Activated CD4-positive, alpha-beta T cell treated with anti-CD3 and anti-CD28 coated beads, Interleukin-2, amount 10 ng/mL, durations not matched to agents 7 days and 5 days (primary cell): ENCODE measurements at regions not wholly inside any gene's neighbourhood (a gene's known extent, or its start where the extent isn't known, plus 50 kb on each side); places are given as distances from the start of the nearest gene placed in this dataset.
A peak's percentile ranks its signal among the peaks of the same experiment; 100 is the strongest.

Source experiments
- CTCF ChIA-PET: fragments of 350-600 bp; sonication (Branson Sonifier 250); formaldehyde crosslinking; loops from one replicate; lab custom pipeline; 2021; ENCODE audit warnings: antibody characterized with exemption; lab: Charles Lee
- POLR2A ChIA-PET: fragments of 350-600 bp; sonication (Branson Sonifier 250); formaldehyde crosslinking; loops from one replicate; lab custom pipeline; 2021; ENCODE audit warnings: antibody characterized with exemption; lab: Charles Lee
- DNase-seq: peaks from one replicate; pipeline ENCODE4 v3.0.0-alpha.2; 2020
- H3K27ac Mint-ChIP-seq: one replicate; pipeline ENCODE4 v1.8.0; 2021; ENCODE audit warnings: mild to moderate bottlenecking, moderate library complexity, mixed read lengths
- H3K27me3 Mint-ChIP-seq: one replicate; pipeline ENCODE4 v1.8.0; 2021; ENCODE audit warnings: mixed read lengths
- H3K36me3 Mint-ChIP-seq: one replicate; pipeline ENCODE4 v1.8.0; 2021; ENCODE audit warnings: low read depth, mixed read lengths
- H3K4me1 Mint-ChIP-seq: one replicate; pipeline ENCODE4 v1.8.0; 2021; ENCODE audit warnings: mixed read lengths
- H3K4me3 Mint-ChIP-seq: one replicate; pipeline ENCODE4 v1.8.0; 2021; ENCODE audit warnings: mild to moderate bottlenecking, moderate library complexity, mixed read lengths
- H3K9me3 Mint-ChIP-seq: one replicate; pipeline ENCODE4 v1.8.0; 2021; ENCODE audit warnings: mixed read lengths

- peak; percentile 77 for DNase-seq
- ChIA-PET CTCF (interaction anchor here (0.6 to 2.9 kb wide), 20 partner anchors 11 to 314 kb away, joined by 3 to 11 read pairs (median 4); no protein-coding TSS in a partner anchor), POLR2A (interaction anchor here (0.7 to 1.0 kb wide), 2 partner anchors 28 to 30 kb away, joined by 3 read pairs; no protein-coding TSS in a partner anchor)
- H3K4me1 Mint-ChIP-seq: peaks cover 27% of the 10 kb centered on the region
- peak overlapping the region; percentile 81 for H3K27ac Mint-ChIP-seq
- H3K27me3 Mint-ChIP-seq: no peaks in the 10 kb centered on the region
- H3K4me3 Mint-ChIP-seq: no peak overlapping the region
- H3K9me3 Mint-ChIP-seq: no peaks in the 10 kb centered on the region
- H3K36me3 Mint-ChIP-seq: no peaks in the 10 kb centered on the region
Observed at GRCh38 chr12:3962631-3963483, 89.7 kb upstream of the PARP11 start.

GRCh38 chr12:3961591-3961990 lies 88.4 kb upstream of the PARP11 start:
- no peaks in the 10 kb centered on the region for H3K36me3 Mint-ChIP-seq
- ChIA-PET CTCF (interaction anchor here (0.6 to 2.9 kb wide), 8 partner anchors 14 to 315 kb away, joined by 3 to 8 read pairs (median 4); no protein-coding TSS in a partner anchor), POLR2A (no interaction called here)
- H3K4me1 Mint-ChIP-seq: peaks cover 27% of the 10 kb centered on the region
- H3K27ac Mint-ChIP-seq: peak overlapping the region; percentile 81
- no peak for DNase-seq
- no peaks in the 10 kb centered on the region for H3K27me3 Mint-ChIP-seq
- no peaks in the 10 kb centered on the region for H3K9me3 Mint-ChIP-seq
- H3K4me3 Mint-ChIP-seq: no peak overlapping the region

DNA sequence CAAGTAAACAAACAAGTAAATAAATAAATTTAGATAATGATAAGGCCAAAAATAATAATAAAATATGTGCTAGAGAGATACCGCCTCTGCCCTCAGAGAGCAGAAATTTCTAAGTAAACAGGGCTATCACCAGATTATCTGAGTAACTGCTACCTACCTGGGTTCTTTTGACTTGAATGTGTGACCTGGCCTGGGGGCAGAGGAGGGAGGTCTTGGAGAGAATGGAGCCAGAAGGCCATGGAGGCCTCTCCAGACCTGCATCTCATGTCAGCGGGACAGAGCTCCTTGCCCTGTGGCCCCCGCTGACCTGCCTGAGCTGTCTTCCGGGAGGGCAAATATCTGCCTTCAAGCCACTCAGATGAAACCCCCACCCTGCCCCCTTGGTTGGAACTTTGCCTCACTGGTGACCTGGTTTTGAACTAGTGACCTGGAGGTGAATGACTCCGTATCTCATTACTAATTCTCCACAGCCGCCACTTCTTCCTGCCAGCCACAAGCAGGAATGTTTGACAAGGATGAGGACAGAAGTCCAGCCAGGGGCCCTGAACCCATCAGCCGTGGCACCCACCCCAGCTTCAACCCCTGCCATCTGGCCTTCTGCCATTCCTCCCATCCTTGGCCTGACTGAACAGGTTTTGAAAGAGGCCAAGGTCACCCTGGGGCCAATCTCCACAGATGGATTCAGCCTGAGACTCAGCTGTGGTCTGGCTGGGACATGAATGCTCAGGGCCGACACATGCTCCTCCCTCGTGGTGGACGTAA lies 86.8 kb upstream of the PARP11 start:
- ChIA-PET CTCF (interaction anchor here (0.7 to 1.0 kb wide), 2 partner anchors 317 to 658 kb away, joined by 3 to 4 read pairs; no protein-coding TSS in a partner anchor), POLR2A (no interaction called here)
- Mint-ChIP-seq H3K27me3 (no peaks in the 10 kb centered on the region), H3K4me3 (no peak overlapping the region), H3K4me1 (peaks cover 27% of the 10 kb centered on the region), H3K9me3 (no peaks in the 10 kb centered on the region), H3K36me3 (peaks cover 2% of the 10 kb centered on the region), H3K27ac (no peak overlapping the region)
- no peak for DNase-seq

- Mint-ChIP-seq H3K4me3 (no peak overlapping the region), H3K27ac (no peak overlapping the region), H3K9me3 (no peaks in the 10 kb centered on the region), H3K36me3 (peaks cover 2% of the 10 kb centered on the region), H3K27me3 (no peaks in the 10 kb centered on the region), H3K4me1 (peaks cover 27% of the 10 kb centered on the region)
- no peak for DNase-seq
- ChIA-PET POLR2A (no interaction called here), CTCF (no interaction called here)
Observed at GRCh38 chr12:3958534-3958933, 85.3 kb upstream of the PARP11 start.

DNA sequence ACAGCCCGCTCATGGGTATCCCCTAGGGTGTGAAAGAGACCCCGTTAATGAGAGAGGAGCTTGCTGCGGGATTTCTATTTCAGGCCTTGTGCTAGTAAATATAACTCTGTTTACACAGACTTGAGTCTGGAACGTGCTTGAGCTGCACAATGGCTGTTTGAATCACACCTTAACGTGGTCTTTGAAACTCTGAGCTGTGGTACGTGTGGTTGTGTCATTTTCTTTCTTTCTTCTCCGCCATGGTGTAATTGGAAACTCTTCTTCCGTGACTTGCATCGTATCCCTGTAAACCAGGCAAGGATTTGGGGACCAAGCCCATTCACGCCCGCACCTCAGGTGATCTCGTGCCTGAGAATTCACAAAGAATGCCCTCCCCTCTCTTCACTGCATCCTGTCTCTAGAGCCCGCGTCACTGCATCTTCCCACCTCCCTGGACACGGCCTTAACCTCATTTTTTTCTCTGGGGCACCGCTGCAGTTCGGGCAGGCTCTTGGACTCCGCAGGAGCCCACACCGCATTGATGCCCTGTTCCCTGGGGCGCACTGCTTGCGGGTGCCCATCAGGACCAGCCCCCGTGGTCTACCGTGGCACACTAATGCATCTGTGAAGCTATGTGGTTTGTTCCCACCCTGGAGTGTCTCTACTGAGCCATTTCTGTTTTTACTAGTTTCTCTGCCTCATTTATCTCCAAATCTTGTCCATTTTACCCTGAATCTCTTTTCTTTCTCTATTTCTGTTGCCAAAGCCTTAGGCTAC lies 78.4 kb upstream of the PARP11 start:
- Mint-ChIP-seq H3K9me3 (peaks cover 22% of the 10 kb centered on the region), H3K27me3 (no peaks in the 10 kb centered on the region), H3K4me1 (peaks cover 53% of the 10 kb centered on the region), H3K36me3 (peaks cover 43% of the 10 kb centered on the region), H3K4me3 (no peak overlapping the region), H3K27ac (peak overlapping the region; percentile 83)
- no peak for DNase-seq
- CTCF ChIA-PET: interaction anchor here (0.7 to 1.2 kb wide), 3 partner anchors 12 to 325 kb away, joined by 3 read pairs; no protein-coding TSS in a partner anchor
- POLR2A ChIA-PET: no interaction called here

GRCh38 chr12:3950714-3951320 lies 77.6 kb upstream of the PARP11 start:
- Mint-ChIP-seq H3K36me3 (peaks cover 48% of the 10 kb centered on the region), H3K9me3 (peaks cover 29% of the 10 kb centered on the region), H3K4me3 (no peak overlapping the region), H3K27ac (peak overlapping the region; percentile 83), H3K27me3 (peaks cover 2% of the 10 kb centered on the region), H3K4me1 (peaks cover 60% of the 10 kb centered on the region)
- CTCF ChIA-PET: interaction anchor here (0.7 to 2.1 kb wide), 4 partner anchors 11 to 326 kb away, joined by 3 to 7 read pairs (median 3); no protein-coding TSS in a partner anchor
- peak; percentile 40 for DNase-seq
- POLR2A ChIA-PET: no interaction called here

GRCh38 chr12:3947781-3948180 lies 74.6 kb upstream of the PARP11 start:
- H3K4me1 Mint-ChIP-seq: peaks cover 61% of the 10 kb centered on the region
- POLR2A ChIA-PET: no interaction called here
- peaks cover 10% of the 10 kb centered on the region for H3K27me3 Mint-ChIP-seq
- H3K9me3 Mint-ChIP-seq: peaks cover 29% of the 10 kb centered on the region
- DNase-seq: no peak
- peak overlapping the region; percentile 97 for H3K27ac Mint-ChIP-seq
- H3K4me3 Mint-ChIP-seq: peak overlapping the region; percentile 15
- H3K36me3 Mint-ChIP-seq: peaks cover 48% of the 10 kb centered on the region
- CTCF ChIA-PET: interaction anchor here (0.7 to 1.7 kb wide), 3 partner anchors 14 to 329 kb away, joined by 3 to 6 read pairs (median 4); no protein-coding TSS in a partner anchor

DNA sequence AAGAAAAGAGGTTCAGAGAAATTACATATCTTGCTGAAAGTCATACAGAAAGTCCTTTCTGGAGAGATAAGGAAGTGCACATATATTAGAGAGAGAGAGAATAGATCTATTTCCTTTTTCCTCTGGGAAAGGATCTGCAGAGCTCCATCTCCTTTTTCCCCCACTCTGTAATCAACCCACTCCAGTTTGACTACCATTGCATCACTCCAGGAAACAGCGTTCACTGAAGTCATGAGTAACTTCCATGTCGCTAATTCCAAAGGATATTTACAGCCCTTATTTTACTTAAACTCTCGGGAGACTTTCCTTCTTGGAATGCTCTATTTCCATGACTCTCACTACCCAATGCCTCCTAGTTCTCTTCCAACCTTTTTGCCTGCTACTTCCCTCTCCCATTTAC lies 72.5 kb upstream of the PARP11 start:
- H3K27me3 Mint-ChIP-seq: peaks cover 10% of the 10 kb centered on the region
- H3K4me1 Mint-ChIP-seq: peaks cover 50% of the 10 kb centered on the region
- H3K36me3 Mint-ChIP-seq: peaks cover 39% of the 10 kb centered on the region
- ChIA-PET POLR2A (no interaction called here), CTCF (interaction anchor here (0.9 kb wide), 1 partner anchor 16 kb away, joined by 3 read pairs; no protein-coding TSS in a partner anchor)
- DNase-seq: no peak
- H3K4me3 Mint-ChIP-seq: no peak overlapping the region
- peaks cover 22% of the 10 kb centered on the region for H3K9me3 Mint-ChIP-seq
- H3K27ac Mint-ChIP-seq: peak overlapping the region; percentile 97

DNA sequence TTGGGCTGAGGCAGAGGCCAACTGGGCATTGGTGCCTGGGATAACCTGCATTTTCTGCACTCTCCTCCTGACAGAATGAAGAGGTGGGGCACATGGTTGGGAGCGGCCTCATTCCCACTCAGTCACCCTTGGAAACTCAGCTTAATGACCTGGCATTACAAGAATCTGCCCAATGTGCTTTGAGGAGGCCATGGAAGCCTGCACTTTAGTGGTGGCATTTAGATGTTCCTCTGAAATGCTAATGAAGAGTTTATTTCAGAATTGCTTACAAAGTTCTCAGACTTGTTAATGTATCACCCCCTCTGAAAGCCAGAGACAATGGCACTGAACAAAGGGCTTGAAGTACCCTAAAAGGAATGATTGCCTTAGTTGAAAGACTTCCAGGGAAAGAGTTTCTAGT lies 71.4 kb upstream of the PARP11 start:
- Mint-ChIP-seq H3K27ac (no peak overlapping the region), H3K36me3 (peaks cover 33% of the 10 kb centered on the region), H3K27me3 (peaks cover 10% of the 10 kb centered on the region), H3K9me3 (peaks cover 22% of the 10 kb centered on the region), H3K4me3 (no peak overlapping the region), H3K4me1 (peaks cover 40% of the 10 kb centered on the region)
- CTCF ChIA-PET: interaction anchor here (0.9 kb wide), 1 partner anchor 17 kb away, joined by 3 read pairs; no protein-coding TSS in a partner anchor
- DNase-seq: no peak
- POLR2A ChIA-PET: no interaction called here

DNA sequence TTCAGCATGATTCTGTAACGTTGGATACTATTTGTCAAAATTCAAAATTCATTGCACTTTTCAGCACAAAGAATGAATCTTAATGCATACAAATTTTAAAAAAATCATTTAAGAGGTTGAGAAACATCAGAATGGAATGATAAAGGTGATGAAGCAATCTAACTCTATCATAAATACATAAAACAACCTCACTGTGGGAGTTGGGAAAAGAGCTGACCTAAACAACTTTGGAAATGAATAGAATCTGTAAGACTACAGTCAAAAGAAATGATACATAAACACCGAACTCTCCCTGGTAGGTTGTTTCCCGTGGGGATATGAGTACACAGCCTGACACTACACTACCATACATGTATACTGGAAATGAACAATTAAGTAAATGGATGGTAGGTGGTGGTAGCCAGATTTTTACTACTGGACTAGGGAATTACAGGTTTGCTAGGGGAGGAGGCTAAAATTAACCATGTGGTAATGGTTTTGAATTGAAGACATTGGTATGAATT lies 64.9 kb upstream of the PARP11 start:
- ChIA-PET CTCF (interaction anchor here (1.3 to 1.5 kb wide), 3 partner anchors 12 to 25 kb away, joined by 3 read pairs; no protein-coding TSS in a partner anchor), POLR2A (no interaction called here)
- Mint-ChIP-seq H3K9me3 (peaks cover 3% of the 10 kb centered on the region), H3K4me1 (peaks cover 36% of the 10 kb centered on the region), H3K27me3 (peaks cover 5% of the 10 kb centered on the region), H3K36me3 (peaks cover 9% of the 10 kb centered on the region), H3K4me3 (no peak overlapping the region), H3K27ac (no peak overlapping the region)
- no peak for DNase-seq

DNA sequence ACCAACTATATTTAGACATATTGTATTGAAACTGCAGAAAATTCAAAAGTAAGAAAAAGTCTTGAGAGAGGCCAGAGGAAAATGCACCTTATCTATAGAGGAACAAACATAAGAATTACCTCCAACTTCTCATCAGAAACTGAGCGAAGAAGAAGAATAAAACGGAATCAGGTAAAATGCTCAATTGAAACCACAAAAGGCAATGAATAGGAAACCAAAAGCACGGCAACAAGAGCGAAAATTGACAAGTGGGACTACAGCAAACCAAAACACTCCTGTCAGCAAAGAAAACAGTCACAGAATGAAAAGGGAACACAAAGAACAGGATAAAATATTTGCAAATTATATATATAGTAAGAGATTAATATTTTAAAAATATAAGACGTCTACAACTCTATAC lies 61.9 kb upstream of the PARP11 start:
- peak overlapping the region; percentile 88 for H3K27ac Mint-ChIP-seq
- peaks cover 3% of the 10 kb centered on the region for H3K27me3 Mint-ChIP-seq

More for the DNA sequence above, 61.9 kb upstream of the PARP11 start:
- peak; percentile 46 for DNase-seq
- peaks cover 3% of the 10 kb centered on the region for H3K9me3 Mint-ChIP-seq
- CTCF ChIA-PET: interaction anchor here (0.6 to 1.9 kb wide), 6 partner anchors 27 to 342 kb away, joined by 3 to 5 read pairs (median 4); no protein-coding TSS in a partner anchor
- peak overlapping the region; percentile 72 for H3K4me3 Mint-ChIP-seq
- POLR2A ChIA-PET: interaction anchor here (0.6 to 1.2 kb wide), 2 partner anchors 21 to 28 kb away, joined by 3 to 6 read pairs; no protein-coding TSS in a partner anchor
- H3K36me3 Mint-ChIP-seq: peaks cover 12% of the 10 kb centered on the region
- H3K4me1 Mint-ChIP-seq: peaks cover 62% of the 10 kb centered on the region
